HG02678 (cell line): ENCODE measurements at regions not wholly inside any gene's neighbourhood (a gene's known extent, or its start where the extent isn't known, plus 50 kb on each side); places are given as distances from the start of the nearest gene placed in this dataset.
A peak's percentile ranks its signal among the peaks of the same experiment; 100 is the strongest.

Experiments
- ATAC-seq: cut with Tn5 transposase; IDR thresholded peaks from one replicate; pipeline ENCODE4 v1.9.1; 2021; ENCODE audit warnings: mild to moderate bottlenecking, moderate library complexity; ENCODE audit not compliant: unreplicated experiment

DNA sequence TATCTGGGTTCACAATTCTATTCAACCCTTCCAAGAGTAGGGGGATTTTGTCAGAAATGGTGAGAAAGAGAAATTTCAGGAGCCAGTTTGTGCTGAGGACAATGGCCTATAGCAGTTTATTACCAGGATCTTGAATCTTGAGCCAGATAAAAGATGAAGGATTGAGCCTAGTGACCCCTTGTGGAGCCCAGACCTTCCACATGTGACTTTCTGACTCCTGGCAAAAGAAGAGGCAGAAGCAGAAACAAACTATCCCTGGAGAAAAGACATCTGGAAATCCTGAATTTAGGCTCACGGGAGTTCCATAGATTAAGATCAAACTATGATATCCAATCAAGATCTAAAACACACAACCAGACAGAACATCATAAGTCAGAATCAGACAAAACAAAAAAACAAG lies 60.9 kb upstream of the CHRM2 start:
- no peak for ATAC-seq

DNA sequence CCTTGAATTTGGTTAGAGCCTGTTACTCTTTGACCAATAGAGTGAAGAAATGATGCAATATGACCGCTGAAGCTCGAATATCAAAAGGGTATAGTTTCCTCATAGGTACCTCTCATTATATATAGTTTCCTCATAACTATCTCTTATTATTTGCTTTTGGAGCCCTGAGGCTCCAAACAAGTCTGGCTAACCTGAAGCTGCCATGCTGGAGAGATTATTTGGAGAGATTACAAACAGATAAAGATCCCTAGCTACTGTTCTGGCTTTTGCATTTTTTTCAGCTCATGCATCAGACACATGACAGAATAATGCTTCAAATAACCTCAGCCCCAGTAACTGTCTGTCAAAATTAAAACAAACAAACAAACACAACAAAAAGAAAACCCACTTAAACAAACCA lies 65.4 kb upstream of the CHRM2 start:
- ATAC-seq = no peak

DNA sequence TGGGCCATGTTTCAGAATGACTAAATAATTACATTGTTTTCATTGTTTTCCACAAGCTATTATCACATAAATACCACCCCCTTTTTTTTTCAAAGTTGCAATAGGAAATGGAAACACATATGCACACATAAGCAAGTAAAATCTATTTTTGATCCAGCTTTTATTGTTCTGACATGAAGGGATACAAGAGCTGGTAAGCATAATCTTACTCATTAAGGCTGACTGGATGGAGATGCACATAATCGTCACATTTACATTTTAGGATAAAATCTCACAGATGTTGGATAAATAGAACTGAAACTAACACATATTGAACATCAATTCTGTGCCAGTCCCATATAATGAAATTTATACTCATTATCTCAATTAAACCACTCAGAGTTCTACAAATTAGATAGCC lies 84.5 kb upstream of the CHRM2 start:
- ATAC-seq = no peak

DNA sequence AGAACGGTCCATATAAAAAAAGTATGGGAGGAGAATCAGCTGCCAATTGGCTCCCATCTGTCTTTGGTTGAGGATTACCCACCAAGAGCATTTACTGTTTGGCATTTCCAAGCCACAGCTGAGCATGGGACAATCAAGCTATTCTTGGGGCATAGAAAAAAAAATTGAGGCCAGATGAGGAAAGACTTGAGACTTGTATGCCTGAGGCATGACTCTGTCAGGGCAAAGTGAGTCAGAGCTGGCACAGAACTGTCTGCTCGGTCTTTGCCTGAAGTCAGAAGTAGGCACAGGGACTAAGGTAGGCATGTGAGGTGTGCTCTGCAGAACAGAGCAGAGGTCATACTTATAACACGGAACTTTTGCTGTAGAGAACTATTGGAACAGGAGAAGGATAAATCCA lies 126.5 kb upstream of the CHRM2 start:
- ATAC-seq = no peak

DNA sequence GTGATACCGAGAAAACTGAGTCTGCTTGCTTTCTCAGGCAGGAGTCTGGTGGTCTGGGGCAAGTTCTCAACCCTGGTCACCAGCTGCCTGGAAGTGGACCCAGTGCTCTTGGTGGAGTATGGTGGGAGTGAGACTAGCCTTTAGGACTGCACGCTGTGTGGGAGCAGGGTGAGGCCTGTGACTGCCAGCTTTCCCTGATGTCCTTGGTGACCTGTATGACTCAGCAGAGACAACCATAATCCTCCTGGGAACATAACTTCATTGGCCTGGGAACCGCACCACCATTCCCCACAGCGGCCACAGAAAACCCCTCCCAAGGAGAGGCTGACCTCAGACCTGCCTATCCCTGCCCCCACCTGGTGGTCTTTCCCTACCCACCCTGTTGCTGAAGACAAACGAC lies 139.5 kb upstream of the CHRM2 start:
- no peak for ATAC-seq

DNA sequence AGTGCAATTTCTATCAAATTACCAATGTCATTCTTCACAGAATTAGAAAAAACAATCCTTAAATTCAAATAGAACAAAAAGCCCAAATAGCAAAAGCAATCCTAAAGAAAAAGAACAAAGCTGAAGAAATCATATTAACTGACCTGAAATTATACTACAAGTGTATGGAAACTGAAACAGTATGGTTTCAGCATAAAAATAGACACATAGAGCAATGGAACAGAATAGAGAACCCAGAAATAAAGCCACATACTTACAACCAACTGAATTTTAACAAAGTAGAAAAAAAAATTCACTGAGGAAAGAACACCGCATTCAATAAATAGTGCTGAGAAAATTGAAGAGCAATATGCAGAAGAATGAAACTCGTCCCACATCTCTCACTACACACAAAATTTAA lies 142.0 kb upstream of the CHRM2 start:
- ATAC-seq = no peak

DNA sequence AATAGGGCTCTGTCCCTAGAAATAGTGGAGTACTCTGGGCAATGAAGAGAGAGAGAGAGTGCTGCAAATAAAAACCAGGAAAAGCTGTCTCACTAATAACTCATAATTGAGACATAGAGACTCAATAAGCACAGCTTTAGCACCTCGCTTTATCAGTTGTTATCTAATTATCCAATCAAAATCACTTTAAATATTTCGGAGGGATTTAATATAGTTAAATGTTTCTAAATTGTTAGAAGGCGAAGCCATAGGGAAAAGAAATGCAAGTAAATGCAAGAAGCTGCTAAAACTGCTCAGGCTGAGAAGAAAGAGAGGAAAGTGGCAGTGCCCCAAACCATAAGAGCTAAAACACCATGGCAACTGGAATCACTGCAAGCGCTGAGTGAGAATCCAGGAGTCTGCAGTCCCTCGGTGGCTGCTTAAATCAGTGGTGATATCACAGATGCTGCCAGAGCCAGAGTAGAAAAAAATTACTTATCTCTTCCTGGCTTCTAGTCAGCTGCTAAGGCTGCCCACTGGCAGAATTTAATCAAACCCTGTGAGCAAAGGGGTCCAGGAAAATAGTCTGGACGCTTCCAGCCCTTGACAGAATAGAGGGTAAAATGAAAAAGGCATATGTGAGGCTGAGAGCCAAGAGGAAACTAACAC lies 150.4 kb upstream of the CHRM2 start:
- no peak for ATAC-seq

DNA sequence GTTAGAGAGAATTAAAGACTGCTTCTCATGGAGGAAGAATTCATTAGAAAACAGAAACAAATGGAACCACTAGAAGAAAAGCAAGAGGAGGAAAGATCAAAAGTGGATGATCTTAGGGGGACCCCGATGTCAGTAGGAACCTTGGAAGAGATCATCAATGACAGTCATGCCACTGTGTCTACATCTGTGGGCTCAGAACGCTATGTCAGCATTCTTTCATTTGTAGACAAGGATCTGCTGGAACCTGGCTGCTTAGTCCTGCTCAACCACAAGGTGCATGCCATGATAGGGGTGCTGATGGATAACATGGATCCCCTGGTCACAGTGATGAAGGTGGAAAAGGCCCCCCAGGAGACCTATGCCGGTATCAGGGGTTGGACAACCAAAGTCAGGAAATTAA lies 154.4 kb upstream of the CHRM2 start:
- ATAC-seq = no peak

DNA sequence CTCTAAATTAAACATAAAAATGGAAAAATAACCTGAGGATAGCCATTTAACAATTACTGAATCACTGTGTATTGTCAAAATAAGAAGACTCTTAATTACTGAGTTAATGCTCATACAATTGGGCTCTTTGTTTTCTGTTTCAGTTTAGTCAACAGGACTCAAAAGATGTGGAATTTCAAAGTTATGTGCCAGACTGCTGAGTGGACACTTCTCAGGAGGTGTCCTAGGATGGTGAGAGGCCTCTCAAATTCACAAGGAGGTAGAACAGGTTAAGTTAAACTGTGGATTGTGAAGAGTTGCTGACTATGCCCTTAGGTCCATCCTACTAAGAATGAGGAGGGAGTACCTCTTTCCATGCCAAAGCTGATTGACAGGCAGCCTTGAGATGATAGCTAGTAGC lies 157.7 kb upstream of the CHRM2 start:
- no peak for ATAC-seq

DNA sequence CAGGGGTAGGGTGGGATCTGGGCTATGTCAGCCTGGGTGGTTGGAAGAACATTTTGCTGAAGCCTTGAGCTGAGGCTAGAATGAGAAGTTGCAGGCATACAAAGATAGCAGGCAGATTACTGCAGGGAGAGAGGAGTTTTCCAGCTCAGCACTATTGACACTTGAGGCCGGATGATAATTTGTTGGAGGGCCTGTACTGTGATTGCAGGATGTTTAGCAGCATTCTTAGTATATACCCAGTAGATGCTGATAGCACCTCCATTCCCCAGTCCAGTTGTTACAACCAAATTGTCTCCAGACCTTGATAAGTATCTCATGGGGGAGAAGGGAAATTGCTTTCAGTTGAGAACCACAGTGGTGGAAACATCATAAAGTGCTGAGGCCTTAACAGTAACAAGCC lies 158.6 kb upstream of the CHRM2 start:
- ATAC-seq = no peak

DNA sequence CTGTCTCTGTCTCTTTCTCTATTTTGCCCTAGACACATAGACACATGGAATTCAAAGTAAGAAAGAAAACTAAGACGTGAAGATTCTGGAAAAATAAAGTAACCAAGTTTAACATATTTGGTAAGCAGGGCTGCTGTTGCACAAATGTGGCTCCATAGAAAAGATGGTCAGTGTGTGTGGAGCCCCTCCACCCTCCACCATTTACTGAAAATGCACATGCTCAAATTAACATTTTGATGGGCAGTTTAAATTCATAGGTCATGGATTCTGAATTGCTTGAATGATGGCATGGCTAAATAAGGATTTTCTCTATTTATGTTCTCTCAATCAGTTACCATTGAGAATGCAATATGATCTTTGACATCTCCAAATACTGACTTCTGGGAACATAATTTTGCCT lies 165.5 kb upstream of the CHRM2 start:
- ATAC-seq = no peak

DNA sequence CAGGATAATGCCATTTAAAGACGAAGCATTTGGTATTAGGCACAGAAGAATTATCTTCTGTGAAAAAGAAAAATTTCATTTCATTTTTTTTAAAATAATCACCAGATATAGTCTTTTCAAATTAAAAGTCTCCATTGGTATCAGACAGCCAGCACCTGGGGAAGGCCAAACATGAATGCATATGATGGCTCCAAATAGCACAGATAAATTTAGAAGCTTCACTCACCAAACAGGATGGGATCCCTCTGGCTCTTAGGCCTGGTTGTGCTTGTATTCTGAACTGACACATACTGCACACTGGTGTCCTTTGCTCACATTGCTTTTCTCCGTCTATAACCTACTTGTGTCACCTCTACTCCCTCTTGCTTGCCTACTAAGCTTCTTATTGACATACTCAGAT lies 169.5 kb upstream of the CHRM2 start:
- ATAC-seq = no peak

DNA sequence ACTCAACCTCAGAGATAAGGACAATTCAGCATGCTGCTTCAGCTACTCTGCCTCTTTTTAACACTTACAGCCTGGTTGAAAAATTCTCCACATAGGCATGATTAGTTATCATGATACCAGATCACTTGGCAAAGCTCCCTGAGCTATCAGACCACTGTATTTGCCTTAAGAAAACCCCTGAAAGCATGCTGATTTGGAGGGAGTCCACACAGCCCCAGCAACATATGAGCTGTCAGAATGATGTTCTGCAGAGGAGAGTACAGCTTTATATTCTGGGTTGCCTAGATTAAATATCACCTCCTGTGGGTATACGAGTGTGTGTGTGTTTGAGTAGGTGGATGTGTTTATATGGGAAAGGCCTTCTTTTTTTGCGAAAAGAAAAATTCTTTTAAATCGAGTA lies 170.2 kb upstream of the CHRM2 start:
- ATAC-seq = no peak

DNA sequence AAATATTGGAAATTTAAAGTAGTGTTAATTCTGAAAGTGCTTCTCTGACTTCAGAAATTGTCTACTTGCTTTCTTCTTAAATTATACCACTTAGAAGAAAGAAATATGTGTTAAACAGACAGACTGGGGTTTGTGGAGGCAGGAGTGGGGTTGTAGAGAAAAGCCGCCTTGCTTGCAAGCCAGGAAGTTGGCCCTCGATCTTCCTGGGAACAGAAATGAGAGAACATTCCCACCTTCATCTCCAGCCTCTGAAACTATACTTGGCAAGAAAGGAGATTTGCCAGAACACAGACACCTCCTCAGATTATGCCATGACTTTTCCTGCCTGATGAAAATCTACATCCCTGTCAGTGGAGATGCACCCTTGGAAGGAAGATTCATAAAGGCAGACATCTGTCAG lies 171.2 kb upstream of the CHRM2 start:
- ATAC-seq = no peak

DNA sequence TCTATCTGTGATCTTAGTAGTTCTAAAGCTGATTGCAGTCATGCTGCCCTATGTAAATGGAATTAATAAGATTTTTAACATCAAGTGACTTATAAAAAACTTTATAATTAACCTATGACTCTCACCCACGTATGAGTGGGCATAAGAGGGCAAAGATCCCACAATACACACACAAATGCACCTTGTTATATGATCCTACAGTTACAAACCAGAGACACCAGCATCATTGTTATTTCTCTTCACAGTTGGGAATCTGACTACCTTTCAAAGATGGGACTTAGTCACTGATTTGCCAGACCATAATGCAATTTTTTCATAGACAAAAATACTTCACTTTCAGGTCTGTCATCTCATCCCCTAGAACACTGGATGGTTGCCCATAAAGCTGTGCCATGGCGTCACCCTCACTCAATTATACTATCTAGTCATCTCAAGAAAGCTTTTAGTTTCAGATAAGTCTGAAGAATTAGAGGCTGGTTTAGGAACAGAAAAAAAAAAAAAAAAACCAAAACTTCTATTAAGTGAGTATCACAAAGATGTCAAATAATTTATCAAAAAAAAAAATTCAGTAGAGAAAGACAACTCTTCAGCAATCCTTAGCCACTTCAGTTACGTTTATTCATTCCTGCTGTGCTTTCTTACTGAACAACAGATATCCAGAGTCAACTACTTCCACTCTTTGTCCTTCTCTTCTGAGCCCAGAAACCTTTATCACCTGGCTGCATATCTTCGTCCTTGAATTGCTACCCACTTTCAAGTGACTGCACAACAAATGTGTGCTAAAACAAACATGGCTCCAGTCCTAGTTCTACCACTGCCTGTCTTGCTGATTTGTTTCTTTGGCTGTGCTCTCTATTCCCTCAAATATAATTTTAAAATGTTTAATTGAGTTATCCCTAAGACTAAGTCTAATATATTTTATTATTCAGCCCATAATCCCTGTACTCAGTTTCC lies 175.0 kb upstream of the CHRM2 start:
- ATAC-seq = no peak

DNA sequence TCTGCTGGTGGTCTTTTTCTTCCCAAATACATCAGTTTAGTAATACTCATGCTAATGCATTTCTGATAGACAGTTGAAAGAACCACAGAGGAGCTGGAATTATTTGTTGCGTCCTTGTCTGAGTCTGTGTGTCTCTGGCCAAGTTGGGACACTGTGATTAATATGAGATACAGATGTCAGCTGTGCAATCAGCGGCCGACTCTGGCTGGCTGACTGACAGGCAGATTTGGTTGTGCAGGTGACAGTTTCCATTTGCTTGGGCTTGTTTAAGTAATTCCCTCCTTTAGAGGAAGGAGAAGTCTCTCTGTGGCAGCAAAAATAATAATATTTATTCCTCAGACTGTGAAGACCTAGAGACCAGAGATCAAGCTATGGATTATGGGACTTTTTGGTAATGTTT lies 176.2 kb upstream of the CHRM2 start:
- ATAC-seq = no peak

DNA sequence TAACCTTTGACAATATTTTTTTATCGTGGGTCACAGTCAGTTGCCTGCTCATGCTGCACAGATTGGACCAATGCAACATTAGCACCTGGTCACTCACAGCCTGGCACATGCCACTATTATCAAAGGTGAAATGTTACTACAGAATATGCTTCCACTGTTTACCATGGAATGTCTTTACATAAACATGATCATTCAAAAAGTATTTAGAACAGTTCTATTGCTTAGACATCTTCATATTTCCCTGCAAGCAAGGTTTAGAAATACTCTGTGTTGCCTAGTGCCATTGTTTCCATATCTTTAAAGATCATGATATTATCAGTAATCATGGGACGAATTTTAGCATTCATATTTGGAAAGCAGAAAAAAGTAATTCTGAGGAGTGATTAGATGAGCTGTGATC lies 179.9 kb upstream of the CHRM2 start:
- ATAC-seq = no peak

DNA sequence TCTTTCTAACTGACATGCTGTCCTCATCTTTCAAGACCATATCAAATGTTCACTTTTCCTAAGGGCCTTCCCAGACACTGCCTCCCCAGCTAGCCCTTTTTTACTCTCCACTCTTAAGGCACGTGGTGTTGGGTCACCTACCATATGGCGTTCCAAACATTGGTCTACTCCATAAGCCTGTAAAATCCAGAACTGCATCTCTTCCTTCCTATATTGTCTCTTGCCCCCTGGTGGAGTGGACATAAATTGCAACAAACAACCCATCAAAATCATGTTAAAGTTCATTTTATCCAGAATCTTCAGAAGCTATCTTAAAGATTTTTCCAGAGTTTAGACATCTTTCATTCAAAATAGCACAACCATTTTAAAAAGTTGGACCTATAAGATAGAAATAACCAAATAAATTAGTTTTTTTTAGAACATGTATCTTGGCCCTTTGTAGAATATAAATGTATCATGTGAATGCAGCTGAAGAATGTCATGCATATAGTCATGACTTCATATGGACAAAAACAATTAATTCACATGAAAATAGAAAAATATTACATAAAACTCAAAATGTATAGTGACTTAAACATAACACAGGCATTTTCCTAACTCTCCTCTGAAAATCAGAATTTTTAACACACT lies 180.6 kb upstream of the CHRM2 start:
- ATAC-seq = peak; percentile 65

DNA sequence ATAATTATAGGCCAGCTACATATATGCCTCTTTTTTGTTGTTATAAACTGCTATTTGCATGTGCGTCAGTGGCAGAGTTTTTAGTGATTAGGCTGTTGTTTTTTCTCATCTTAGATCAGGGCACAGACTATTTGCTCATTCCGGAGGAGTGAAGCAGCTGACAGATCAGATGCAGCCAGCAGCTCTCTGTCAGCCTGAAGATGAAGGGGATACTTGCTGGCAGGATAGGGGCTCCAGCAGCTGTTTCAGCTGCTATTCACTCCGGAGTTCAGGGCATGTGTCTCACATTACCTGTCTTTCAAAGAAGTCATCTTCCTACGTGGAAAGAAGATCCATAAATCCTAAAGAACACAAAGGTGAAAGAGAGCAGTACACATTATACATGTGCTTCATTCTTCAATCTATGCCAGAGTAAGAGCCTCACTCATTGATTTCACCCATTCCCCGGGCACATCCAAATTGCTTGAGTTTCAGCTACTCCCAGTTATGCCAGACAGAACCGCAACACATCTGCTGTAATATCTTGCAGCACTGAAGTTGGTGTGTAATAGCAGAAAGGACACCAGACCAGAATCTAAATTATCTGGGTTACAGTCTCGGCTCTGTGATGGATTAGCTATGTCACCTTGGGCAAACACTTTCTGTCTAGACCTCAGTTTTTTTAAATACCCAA lies 182.8 kb upstream of the CHRM2 start:
- no peak for ATAC-seq

DNA sequence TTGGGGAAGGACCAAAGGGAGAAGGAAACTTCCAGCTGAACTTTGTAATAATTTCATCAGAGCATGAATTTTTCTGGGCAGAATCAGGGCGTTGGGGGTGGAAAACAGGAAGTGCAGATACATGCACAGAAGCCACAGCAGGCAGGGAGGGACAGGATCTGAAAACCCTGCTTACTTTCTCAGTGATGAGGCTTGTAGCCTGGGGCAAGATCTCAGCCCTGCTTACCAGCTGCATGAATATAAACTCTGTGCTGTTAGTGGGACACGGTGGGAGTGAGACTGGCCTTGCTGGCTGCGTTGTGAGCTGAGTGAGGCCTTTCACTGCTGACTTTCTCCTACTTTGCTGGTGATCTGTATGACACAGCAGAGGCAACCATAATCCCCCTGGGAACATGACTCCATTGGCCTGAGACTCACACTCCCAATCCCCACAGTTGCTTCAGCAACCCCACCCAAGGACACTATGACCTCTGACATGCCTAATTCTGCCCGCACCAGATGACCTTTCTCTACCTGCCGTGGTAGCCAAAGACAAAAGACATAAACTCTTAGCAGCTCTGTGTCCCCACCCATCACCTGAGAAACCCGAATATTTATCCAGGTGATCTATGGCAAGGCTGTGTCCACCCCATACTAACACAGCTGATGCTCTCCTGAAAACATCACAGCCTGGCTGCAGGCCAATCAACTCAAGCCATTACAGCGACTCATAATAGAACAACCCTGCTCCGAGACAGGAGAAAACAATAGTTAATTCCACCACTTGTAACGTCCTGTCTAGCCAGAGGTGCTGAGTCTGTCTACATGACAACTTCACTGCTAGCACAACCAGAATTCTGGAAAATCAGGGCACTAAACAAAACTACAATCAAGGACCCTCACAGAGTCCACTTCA lies 190.7 kb upstream of the CHRM2 start:
- no peak for ATAC-seq

DNA sequence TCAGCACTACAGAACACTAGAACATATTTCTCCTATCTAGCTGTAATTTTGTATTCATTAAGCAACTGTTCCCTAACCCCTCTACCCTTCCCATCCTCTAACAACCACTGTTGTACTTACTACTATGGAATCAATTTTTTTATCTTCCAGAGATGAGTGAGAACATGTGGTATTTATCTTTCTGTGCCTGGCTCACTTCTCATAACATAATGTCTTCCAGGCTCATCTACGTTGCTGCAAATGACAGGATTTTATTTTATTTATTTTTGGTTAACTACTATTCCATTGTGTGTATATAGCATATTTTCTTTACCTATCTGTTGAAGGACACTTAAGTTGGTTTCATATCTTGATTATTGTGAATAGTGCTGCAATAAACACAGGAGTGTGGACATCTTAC lies 200.9 kb upstream of the CHRM2 start:
- no peak for ATAC-seq
